A204.1 (cell line): ENCODE measurements at regions not wholly inside any gene's neighbourhood (a gene's known extent, or its start where the extent isn't known, plus 50 kb on each side); places are given as distances from the start of the nearest gene placed in this dataset.

Experiments
- FAIRE-seq: peaks from 2 replicates; lab custom pipeline; 2012; peaks lifted over from hg19 to GRCh38; lab: Jason Lieb, UNC

DNA sequence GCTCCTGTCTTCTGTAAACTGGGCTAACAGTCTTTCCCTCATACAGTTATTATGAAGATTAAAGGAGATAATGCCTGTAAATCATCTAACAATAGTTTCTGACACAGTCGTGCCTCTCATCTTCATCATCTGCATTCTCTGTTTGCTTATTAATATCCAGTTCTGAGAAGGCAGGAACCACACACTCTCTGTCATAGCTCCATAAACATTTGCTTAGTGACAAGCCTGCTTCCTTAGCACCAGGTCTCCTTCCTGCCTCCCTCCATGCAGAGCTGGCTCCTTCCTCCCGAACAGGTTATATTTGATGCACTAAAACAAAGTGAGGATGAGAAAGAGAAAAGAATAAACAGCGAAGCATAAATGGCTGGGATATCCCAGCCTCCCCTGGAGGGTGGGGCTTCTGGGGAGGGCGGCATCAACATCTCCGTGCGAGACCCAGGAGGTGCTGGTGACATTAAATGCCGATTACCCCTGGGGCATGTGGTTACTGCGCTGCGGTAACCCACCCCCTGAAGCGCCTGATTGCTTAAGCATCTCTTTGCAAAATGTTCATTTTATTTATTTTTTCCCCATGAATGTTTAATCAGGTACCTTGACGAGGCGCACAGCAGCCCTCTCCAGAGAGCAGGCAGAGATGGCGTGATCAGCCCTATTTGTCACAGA lies 404.9 kb downstream of the NXPE2 start:
- no peak for FAIRE-seq

DNA sequence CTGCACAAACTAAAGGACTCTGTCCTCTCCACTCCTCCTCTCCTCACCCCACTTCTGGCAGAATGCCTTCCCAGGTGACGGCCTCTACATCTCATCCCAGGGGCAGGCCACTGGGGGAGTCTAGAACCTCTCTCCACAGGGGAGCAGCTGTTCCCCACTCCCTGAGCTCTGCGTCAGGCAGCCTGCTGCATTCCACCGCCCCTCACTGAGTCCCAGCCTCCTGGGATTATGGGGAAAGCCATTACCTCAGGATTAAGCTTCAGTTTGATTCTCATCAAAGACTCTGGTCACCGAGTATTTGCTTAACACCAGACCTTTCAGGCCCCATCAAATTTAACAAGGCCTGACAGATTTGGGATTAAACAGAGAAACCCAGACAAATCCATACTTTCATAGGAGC lies 405.9 kb downstream of the NXPE2 start:
- FAIRE-seq: no peak

DNA sequence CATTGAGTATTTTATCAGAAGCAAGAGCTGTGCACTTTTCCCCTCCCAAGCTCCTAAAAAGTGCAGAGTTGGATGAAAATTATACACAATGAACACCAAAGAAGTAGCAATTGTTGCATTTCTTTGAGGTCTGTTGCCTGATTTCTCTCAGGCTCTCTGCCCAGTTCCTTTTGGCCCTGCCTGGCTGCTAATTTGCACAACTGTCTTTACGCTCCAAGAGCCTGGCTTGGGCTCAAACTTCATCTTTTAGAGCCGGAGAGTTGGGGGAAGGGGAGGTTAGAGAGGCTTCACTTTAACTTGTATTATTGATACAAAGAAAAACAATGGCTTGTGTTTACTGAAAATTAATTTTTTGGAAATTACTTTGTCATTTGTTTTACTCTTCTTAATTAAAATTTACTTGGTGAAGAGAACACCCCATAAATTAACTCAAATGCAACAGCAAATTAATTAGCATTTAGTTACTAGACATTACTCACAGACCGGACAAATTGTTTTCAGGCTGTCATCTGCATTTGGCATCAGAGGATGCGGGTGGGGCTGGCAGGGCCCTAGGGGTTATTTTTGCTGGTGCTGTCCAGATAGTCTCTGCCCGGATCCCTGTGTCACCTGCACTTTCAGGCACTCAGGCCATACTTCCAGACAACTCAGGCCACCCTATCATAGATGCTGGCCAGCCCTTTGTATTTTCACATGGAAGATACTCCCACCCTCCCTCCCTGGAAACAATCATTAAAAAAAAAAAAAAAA lies 407.3 kb downstream of the NXPE2 start:
- FAIRE-seq: no peak

DNA sequence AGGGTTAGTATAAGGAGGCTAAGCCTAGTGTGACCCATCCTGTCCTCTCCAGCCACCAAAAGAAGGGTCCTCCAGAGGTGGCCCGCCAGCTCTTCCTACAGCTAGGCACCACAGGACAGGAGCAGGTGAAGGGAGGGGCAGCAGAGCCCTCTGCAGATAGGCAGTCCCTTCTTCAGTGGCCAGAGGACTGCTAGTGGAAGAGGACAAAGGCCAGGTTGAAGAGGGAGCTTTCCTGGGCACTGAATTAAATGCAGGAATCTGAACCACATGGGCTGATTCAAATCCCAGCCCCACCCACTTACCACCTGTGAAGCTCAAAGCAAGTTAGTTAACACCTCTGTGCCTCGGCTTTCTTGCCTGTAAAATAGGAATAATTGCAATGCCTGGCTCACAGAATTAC lies 409.5 kb downstream of the NXPE2 start:
- FAIRE-seq: no peak

GRCh38 chr11:115092516-115092915 lies 411.7 kb downstream of the CADM1 start:
- FAIRE-seq: no peak

DNA sequence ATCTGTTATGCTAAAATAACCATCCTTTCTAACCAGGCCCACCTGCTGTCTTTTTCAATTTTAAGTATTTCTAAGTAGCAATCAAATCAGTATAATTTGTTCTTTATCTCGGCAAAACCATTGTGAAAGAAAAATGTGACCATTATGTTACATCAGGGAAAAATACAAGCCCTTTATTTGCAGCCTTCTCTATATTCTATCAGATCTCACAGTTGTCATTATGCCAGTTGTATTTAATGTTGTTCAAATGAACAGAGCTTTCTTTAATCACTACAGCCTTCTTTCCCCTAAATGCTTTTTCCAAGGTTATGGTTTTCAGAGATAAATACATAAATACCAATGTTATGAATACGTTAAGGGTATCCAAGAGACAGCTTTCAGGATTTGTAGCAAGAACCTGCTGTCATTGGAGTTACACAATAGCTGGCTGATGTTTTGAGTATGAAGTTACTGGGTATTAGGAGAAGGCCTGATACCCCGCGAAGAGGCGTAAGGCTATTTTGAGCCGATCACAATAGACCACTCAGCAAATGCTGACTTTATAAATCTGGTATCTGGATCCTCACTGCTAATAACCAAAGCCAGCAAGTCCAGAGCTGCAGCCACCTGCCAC lies 406.3 kb downstream of the CADM1 start:
- FAIRE-seq: no peak

GRCh38 chr11:115100706-115101105 lies 403.5 kb downstream of the CADM1 start:
- FAIRE-seq: no peak

GRCh38 chr11:115103921-115104320 lies 400.3 kb downstream of the CADM1 start:
- FAIRE-seq: no peak

DNA sequence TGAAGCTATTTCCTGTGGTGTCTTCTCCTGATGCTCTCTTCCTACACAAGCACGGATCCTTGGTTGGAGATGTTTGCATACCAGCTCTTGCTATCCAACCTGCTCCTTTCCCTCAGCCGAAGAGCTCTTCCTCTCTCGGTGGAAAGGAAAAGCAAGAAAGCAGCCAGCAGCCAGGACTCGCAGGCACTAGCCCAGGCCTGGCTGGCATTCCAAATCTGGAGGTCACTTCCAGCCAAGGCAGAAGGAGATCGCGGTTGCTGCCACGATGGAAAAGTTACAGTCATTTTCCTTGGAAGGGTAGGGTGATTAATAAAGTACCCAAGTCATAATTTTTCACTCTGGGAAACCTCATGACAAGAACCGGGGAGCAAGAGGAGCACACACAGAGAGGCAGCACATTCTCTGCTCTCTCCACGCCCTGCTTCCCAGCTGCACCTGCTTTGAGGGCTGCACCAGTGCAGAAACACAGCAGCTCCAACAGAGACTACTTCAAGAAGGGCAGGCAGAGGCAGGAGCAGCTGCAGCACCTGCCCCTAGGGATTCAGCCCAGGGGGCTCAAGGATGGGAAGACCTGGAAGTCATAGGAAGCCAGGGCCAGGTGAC lies 399.3 kb downstream of the CADM1 start:
- FAIRE-seq: no peak

- no peak for FAIRE-seq
These were observed 393.1 kb downstream of the CADM1 start for GRCh38 chr11:115111066-115111465.

DNA sequence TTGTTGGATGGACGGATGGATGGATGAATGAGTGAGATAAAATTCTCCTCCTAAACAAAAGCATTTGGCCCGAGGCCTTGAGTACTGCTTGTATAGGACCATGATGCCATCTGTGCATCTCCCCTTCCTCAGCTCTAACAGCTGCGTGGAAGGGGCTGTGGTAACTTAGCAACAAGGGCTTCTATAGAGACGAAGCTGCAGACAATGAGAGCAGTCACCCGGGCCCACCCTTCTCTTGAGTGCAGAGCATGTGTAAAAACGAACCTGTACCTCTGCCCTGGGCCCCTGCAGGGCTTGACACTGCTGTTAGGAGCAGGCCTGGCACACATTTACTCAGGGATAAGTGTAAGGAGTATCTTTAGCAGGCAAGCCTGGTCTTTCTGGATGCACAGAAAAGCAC lies 391.5 kb downstream of the CADM1 start:
- FAIRE-seq: no peak

DNA sequence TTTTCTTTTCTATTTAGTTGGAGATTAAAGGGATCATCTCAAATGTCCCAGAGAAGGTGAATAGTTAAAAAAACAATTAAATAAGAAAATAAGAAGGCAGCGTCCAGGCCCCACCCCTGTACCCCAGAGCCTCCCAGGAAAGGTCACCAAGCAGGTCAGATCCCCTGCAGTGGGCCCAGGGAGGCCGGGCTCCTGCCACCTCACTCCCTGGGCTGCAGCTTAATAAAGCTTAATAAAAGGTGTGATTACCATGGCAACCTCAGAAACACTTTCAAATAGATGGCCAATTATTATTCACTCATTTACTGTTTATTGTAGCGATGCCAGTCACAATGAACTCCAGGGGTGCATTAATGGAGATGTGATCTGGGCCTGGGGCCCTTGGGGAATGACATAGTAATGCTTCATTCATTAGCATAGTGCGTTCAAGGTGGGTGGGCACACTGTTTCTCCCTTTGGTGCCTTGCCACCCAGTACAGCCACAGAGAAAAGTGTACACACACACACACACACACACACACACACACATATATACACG lies 386.2 kb downstream of the CADM1 start:
- no peak for FAIRE-seq

- no peak for FAIRE-seq
These were observed 385.1 kb downstream of the CADM1 start for GRCh38 chr11:115119146-115119545.
